Muscle of back (tissue), 3 donors: ENCODE measurements at regions not wholly inside any gene's neighbourhood (a gene's known extent, or its start where the extent isn't known, plus 50 kb on each side); places are given as distances from the start of the nearest gene placed in this dataset.
"Not testable (repeated sequence)": the region's sequence is repeated elsewhere in the genome, so short reads cannot be mapped to it uniquely, and the experiment has no call there.

Experiments
- DNase-seq, 3 donors: peaks; one replicate each; pipeline versions ENCODE4 v3.0.0 to v3.0.0-alpha.2; 2013

GRCh38 chr7:56697058-56697457 lies 435.2 kb downstream of the ZNF479 start:
- not testable (repeated sequence) for DNase-seq

GRCh38 chr7:56686276-56686859 lies 445.9 kb downstream of the ZNF479 start:
- DNase-seq = no peak

GRCh38 chr7:56639173-56639746 lies 493.0 kb downstream of the ZNF479 start:
- no peak for DNase-seq

- DNase-seq = no peak
Measured at GRCh38 chr7:56609852-56610355, 493.7 kb upstream of the NUPR2 start.

GRCh38 chr7:56605146-56605545 lies 488.9 kb upstream of the NUPR2 start:
- DNase-seq = no peak

- no peak for DNase-seq
Measured at GRCh38 chr7:56578612-56579011, 462.4 kb upstream of the NUPR2 start.

- DNase-seq = no peak
Measured at GRCh38 chr7:56570968-56571367, 454.8 kb upstream of the NUPR2 start.

- DNase-seq = no peak
Measured at GRCh38 chr7:56538541-56539429, 422.6 kb upstream of the NUPR2 start.

GRCh38 chr7:56537952-56538351 lies 421.7 kb upstream of the NUPR2 start:
- DNase-seq = no peak

- DNase-seq = no peak
Measured at GRCh38 chr7:56537477-56537876, 421.3 kb upstream of the NUPR2 start.

GRCh38 chr7:56495165-56495564 lies 378.9 kb upstream of the NUPR2 start:
- no peak for DNase-seq

GRCh38 chr7:56493704-56494450 lies 377.7 kb upstream of the NUPR2 start:
- DNase-seq = no peak

- no peak for DNase-seq
Measured at GRCh38 chr7:56493196-56493595, 377.0 kb upstream of the NUPR2 start.

- DNase-seq = no peak
Measured at GRCh38 chr7:56491636-56492425, 375.6 kb upstream of the NUPR2 start.

- no peak for DNase-seq
Measured at GRCh38 chr7:56483861-56484550, 367.8 kb upstream of the NUPR2 start.

- no peak for DNase-seq
Measured at GRCh38 chr7:56483153-56483552, 366.9 kb upstream of the NUPR2 start.

GRCh38 chr7:56479748-56480147 lies 363.5 kb upstream of the NUPR2 start:
- DNase-seq = no peak

- no peak for DNase-seq
Measured at GRCh38 chr7:56479136-56479535, 362.9 kb upstream of the NUPR2 start.

- DNase-seq = no peak
Measured at GRCh38 chr7:56474271-56474670, 358.1 kb upstream of the NUPR2 start.

GRCh38 chr7:56471811-56472210 lies 355.6 kb upstream of the NUPR2 start:
- no peak for DNase-seq
